GM12892 (cell line): ENCODE measurements at regions not wholly inside any gene's neighbourhood (a gene's known extent, or its start where the extent isn't known, plus 50 kb on each side); places are given as distances from the start of the nearest gene placed in this dataset.

Experiments
- DNase-seq: peaks from one replicate; pipeline ENCODE4 v3.0.0; 2011; ENCODE audit not compliant: insufficient read length
- FAIRE-seq: peaks from 2 replicates; lab custom pipeline; 2011; peaks lifted over from hg19 to GRCh38; lab: Jason Lieb, UNC
- POLR2A ChIP-seq: IDR thresholded peaks from 2 replicates; pipeline ENCODE4 v1.6.1; 2011; ENCODE audit warnings: low read depth, low read length, control low read depth
- POLR2AphosphoS5 ChIP-seq: IDR thresholded peaks from 2 replicates; pipeline ENCODE4 v1.6.1; 2011; ENCODE audit warnings: low read depth, low read length, control low read depth
- TAF1 ChIP-seq: IDR thresholded peaks from 2 replicates; pipeline ENCODE4 v1.6.1; 2011; ENCODE audit warnings: low read depth, mild to moderate bottlenecking, control low read depth, low read length, borderline replicate concordance

GRCh38 chr7:115136796-115137443 lies 215.0 kb downstream of the MDFIC start:
- no peak for FAIRE-seq
- TF ChIP-seq TAF1 = no peak
- no peak for TF ChIP-seq POLR2A
- no peak for TF ChIP-seq POLR2AphosphoS5

GRCh38 chr7:115135769-115136410 lies 214.0 kb downstream of the MDFIC start:
- DNase-seq (no peak), FAIRE-seq (peak; percentile 74)
- TF ChIP-seq POLR2A = no peak
- TF ChIP-seq TAF1 = no peak
- no peak for TF ChIP-seq POLR2AphosphoS5

More at GRCh38 chr7:115136796-115137443, 215.0 kb downstream of the MDFIC start:
- DNase-seq = no peak

GRCh38 chr7:115135146-115135545 lies 213.3 kb downstream of the MDFIC start:
- FAIRE-seq (no peak), DNase-seq (no peak)
- no peak for TF ChIP-seq POLR2A
- no peak for TF ChIP-seq TAF1
- no peak for TF ChIP-seq POLR2AphosphoS5

GRCh38 chr7:115133248-115133647 lies 211.4 kb downstream of the MDFIC start:
- FAIRE-seq = no peak
- TF ChIP-seq POLR2AphosphoS5 (no peak), TAF1 (no peak), POLR2A (no peak)
- no peak for DNase-seq

- DNase-seq = no peak
- no peak for FAIRE-seq
- TF ChIP-seq POLR2A (no peak), TAF1 (no peak), POLR2AphosphoS5 (no peak)
Measured at GRCh38 chr7:115132096-115132495, 210.2 kb downstream of the MDFIC start.

GRCh38 chr7:115128154-115128553 lies 206.3 kb downstream of the MDFIC start:
- TF ChIP-seq TAF1 = no peak
- TF ChIP-seq POLR2A = no peak
- TF ChIP-seq POLR2AphosphoS5 = no peak
- no peak for FAIRE-seq
- no peak for DNase-seq

GRCh38 chr7:115127399-115128021 lies 205.6 kb downstream of the MDFIC start:
- TF ChIP-seq TAF1 (no peak), POLR2A (no peak), POLR2AphosphoS5 (no peak)
- no peak for DNase-seq
- FAIRE-seq = no peak

GRCh38 chr7:115125750-115126149 lies 203.9 kb downstream of the MDFIC start:
- DNase-seq (no peak), FAIRE-seq (no peak)
- TF ChIP-seq POLR2A (no peak), POLR2AphosphoS5 (no peak), TAF1 (no peak)

GRCh38 chr7:115125312-115125711 lies 203.4 kb downstream of the MDFIC start:
- FAIRE-seq (no peak), DNase-seq (no peak)
- no peak for TF ChIP-seq POLR2AphosphoS5
- TF ChIP-seq POLR2A = no peak
- TF ChIP-seq TAF1 = no peak

- DNase-seq = no peak
Measured at GRCh38 chr7:115124409-115124939, 202.6 kb downstream of the MDFIC start.

GRCh38 chr7:115123441-115123840 lies 201.5 kb downstream of the MDFIC start:
- FAIRE-seq = no peak
- DNase-seq = no peak
- TF ChIP-seq TAF1 = no peak
- TF ChIP-seq POLR2AphosphoS5 = no peak
- no peak for TF ChIP-seq POLR2A

More at GRCh38 chr7:115124409-115124939, 202.6 kb downstream of the MDFIC start:
- no peak for FAIRE-seq
- no peak for TF ChIP-seq POLR2A
- TF ChIP-seq TAF1 = no peak
- TF ChIP-seq POLR2AphosphoS5 = no peak

- FAIRE-seq (no peak), DNase-seq (no peak)
- TF ChIP-seq POLR2A = no peak
- TF ChIP-seq POLR2AphosphoS5 = no peak
- TF ChIP-seq TAF1 = no peak
Measured at GRCh38 chr7:115122388-115122787, 200.5 kb downstream of the MDFIC start.

- FAIRE-seq = no peak
- DNase-seq = no peak
- no peak for TF ChIP-seq POLR2AphosphoS5
- TF ChIP-seq TAF1 = no peak
- no peak for TF ChIP-seq POLR2A
Measured at GRCh38 chr7:115117748-115118147, 195.9 kb downstream of the MDFIC start.
